ENCODE measurements at regions not wholly inside any gene's neighbourhood (a gene's known extent, or its start where the extent isn't known, plus 50 kb on each side); places are given as distances from the start of the nearest gene placed in this dataset.

- DNase-seq (ENCODE audit: low read depth), result no peak
- no peak overlapping the region for H3K4me3 ChIP-seq (replicated peaks; ENCODE audit: low read depth, low read length)
- no peak for TF ChIP-seq CTCF (IDR thresholded peaks at IDR 0.05; ENCODE audit: low read length, missing control alignments)
Observed at GRCh38 chr4:138671606-138672084, 343.9 kb upstream of the NOCT start.

GRCh38 chr4:138671106-138671505, 344.5 kb upstream of the NOCT start:
- no peak for TF ChIP-seq CTCF (IDR thresholded peaks at IDR 0.05; ENCODE audit: low read length, missing control alignments)
- DNase-seq (ENCODE audit: low read depth), result no peak
- H3K4me3 ChIP-seq (replicated peaks; ENCODE audit: low read depth, low read length), result no peak overlapping the region

- no peak for DNase-seq (ENCODE audit: low read depth)
- no peak for TF ChIP-seq CTCF (IDR thresholded peaks at IDR 0.05; ENCODE audit: low read length, missing control alignments)
- H3K4me3 ChIP-seq (replicated peaks; ENCODE audit: low read depth, low read length), result no peak overlapping the region
Observed at GRCh38 chr4:138670681-138671080, 344.9 kb upstream of the NOCT start.

- peak; percentile 53 for DNase-seq (ENCODE audit: low read depth)
- H3K4me3 ChIP-seq (replicated peaks; ENCODE audit: low read depth, low read length), result no peak overlapping the region
- no peak for TF ChIP-seq CTCF (IDR thresholded peaks at IDR 0.05; ENCODE audit: low read length, missing control alignments)
Observed at GRCh38 chr4:138669479-138670315, 345.9 kb upstream of the NOCT start.

GRCh38 chr4:138668309-138668708, 347.3 kb upstream of the NOCT start:
- no peak for DNase-seq (ENCODE audit: low read depth)
- no peak overlapping the region for H3K4me3 ChIP-seq (replicated peaks; ENCODE audit: low read depth, low read length)
- no peak for TF ChIP-seq CTCF (IDR thresholded peaks at IDR 0.05; ENCODE audit: low read length, missing control alignments)

GRCh38 chr4:138666366-138666765, 349.2 kb upstream of the NOCT start:
- DNase-seq (ENCODE audit: low read depth), result no peak
- no peak overlapping the region for H3K4me3 ChIP-seq (replicated peaks; ENCODE audit: low read depth, low read length)
- TF ChIP-seq CTCF (IDR thresholded peaks at IDR 0.05; ENCODE audit: low read length, missing control alignments), result no peak

- no peak overlapping the region for H3K4me3 ChIP-seq (replicated peaks; ENCODE audit: low read depth, low read length)
- no peak for DNase-seq (ENCODE audit: low read depth)
- TF ChIP-seq CTCF (IDR thresholded peaks at IDR 0.05; ENCODE audit: low read length, missing control alignments), result no peak
Observed at GRCh38 chr4:138665851-138666250, 349.7 kb upstream of the NOCT start.

Data from fibroblast of pulmonary artery (primary cell).